ENCODE measurements at regions not wholly inside any gene's neighbourhood (a gene's known extent, or its start where the extent isn't known, plus 50 kb on each side); places are given as distances from the start of the nearest gene placed in this dataset.

GRCh38 chr12:71291746-71292145 is 133.9 kb upstream of the TSPAN8 start (continued):
- no peak for TF ChIP-seq EZH2 (conservative IDR thresholded peaks at IDR 0.05; ENCODE audit: low read depth, low read length)
- TF ChIP-seq, protein P1, sequence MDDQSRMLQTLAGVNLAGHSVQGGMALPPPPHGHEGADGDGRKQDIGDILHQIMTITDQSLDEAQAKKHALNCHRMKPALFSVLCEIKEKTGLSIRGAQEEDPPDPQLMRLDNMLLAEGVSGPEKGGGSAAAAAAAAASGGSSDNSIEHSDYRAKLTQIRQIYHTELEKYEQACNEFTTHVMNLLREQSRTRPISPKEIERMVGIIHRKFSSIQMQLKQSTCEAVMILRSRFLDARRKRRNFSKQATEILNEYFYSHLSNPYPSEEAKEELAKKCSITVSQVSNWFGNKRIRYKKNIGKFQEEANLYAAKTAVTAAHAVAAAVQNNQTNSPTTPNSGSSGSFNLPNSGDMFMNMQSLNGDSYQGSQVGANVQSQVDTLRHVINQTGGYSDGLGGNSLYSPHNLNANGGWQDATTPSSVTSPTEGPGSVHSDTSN (CRISPR knock-in tag; IDR thresholded peaks at IDR 0.05; ENCODE audit: borderline replicate concordance): no peak

DNA sequence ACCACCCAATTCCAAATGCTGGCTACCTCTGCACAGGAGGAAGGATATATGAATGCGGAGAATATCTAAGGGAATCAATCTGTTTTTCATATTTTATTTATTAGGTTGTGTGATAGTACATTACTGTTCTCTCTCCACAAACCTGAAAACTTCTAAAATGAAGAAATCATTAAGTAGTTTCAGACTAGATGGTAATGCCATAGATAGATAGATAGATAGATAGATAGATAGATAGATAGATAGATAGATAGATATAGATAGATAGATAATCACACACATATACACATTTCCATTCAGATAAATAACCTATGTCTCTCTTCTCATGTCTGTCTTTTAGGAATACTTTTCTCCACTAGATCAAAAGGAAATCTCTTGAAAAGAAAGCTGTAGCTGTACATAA is 126.1 kb upstream of the TSPAN8 start:
- Histone ChIP-seq H3K4me2 (ENCODE audit: low read depth, low read length) (no peak overlapping the region), H3K4me3 (replicated peaks in 1 of 3; ENCODE audit: insufficient read depth in 1 of 3, low read depth in 2 of 3, low read length in 3 of 3) (no peak overlapping the region), H2AFZ (ENCODE audit: low read length) (no peak overlapping the region), H3K9me3 (ENCODE audit: low read length) (no peaks in the 10 kb centered on the region), H3K79me2 (ENCODE audit: insufficient read depth, low read length) (no peaks in the 10 kb centered on the region), H3K27me3 (ENCODE audit: control insufficient read depth in 1 of 2, insufficient read depth in 2 of 2, low read length in 2 of 2) (no peaks in the 10 kb centered on the region; a peak in 1 of 5 replicates), H3K4me1 (ENCODE audit: insufficient read depth, low read length) (no peaks in the 10 kb centered on the region), H3K36me3 (replicated peaks in 1 of 2; ENCODE audit: control insufficient read depth in 1 of 2, insufficient read depth in 2 of 2, low read length in 2 of 2) (no peaks in the 10 kb centered on the region), H4K20me1 (ENCODE audit: insufficient read depth, low read length) (no peaks in the 10 kb centered on the region), H3K27ac (ENCODE audit: extremely low read length, insufficient read depth, low read length) (no peak overlapping the region), H3K9ac (ENCODE audit: insufficient read depth, low read depth, low read length) (no peak overlapping the region)
- no peak for DNase-seq (ENCODE audit: low spot score)
- POLR2A ChIA-PET: no interaction called here
- FAIRE-seq: no peak
- CTCF ChIA-PET (ENCODE audit: low intra/inter-chr PET ratio, low total read pairs): no interaction called here
- intact Hi-C loops (cut with micrococcal nuclease; ENCODE audit: unreplicated experiment) (no loop called here), in situ Hi-C loops (cut with HindIII; ENCODE audit: extremely low pct_ligation_motif_present, low pct_unique_long_range_greater_than_20kb) (no loop called here)
- no TSS peak for BruUV-seq (replicated peaks)
- ATAC-seq: no peak
- WGBS (ENCODE audit: low lambda C conversion rate): 5% methylated on average over 1 of the region's 1 CpG
- TF ChIP-seq CSRNP2 (CRISPR knock-in tag; conservative IDR thresholded peaks at IDR 0.05; ENCODE audit: low read depth) (no peak), TMF1 (CRISPR knock-in tag; IDR thresholded peaks at IDR 0.05; ENCODE audit: low read depth) (no peak), MTERF4 (CRISPR knock-in tag; IDR thresholded peaks at IDR 0.05) (no peak), ATF4 (CRISPR knock-in tag; IDR thresholded peaks at IDR 0.05) (no peak), MED1 (CRISPR knock-in tag; IDR thresholded peaks at IDR 0.05) (no peak), NONO (IDR thresholded peaks at IDR 0.05) (no peak), NONO (CRISPR knock-in tag; conservative IDR thresholded peaks at IDR 0.05) (no peak), NAIF1 (CRISPR knock-in tag; IDR thresholded peaks at IDR 0.05; ENCODE audit: borderline replicate concordance) (no peak), ZNF274 (CRISPR knock-in tag; IDR thresholded peaks at IDR 0.05) (no peak), BATF2 (CRISPR knock-in tag; IDR thresholded peaks at IDR 0.05) (no peak), ZNF879 (CRISPR knock-in tag; IDR thresholded peaks at IDR 0.05) (no peak), GPN1 (CRISPR knock-in tag; IDR thresholded peaks at IDR 0.05; ENCODE audit: borderline replicate concordance) (no peak)
- TF ChIP-seq, protein P2, sequence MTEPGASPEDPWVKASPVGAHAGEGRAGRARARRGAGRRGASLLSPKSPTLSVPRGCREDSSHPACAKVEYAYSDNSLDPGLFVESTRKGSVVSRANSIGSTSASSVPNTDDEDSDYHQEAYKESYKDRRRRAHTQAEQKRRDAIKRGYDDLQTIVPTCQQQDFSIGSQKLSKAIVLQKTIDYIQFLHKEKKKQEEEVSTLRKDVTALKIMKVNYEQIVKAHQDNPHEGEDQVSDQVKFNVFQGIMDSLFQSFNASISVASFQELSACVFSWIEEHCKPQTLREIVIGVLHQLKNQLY (CRISPR knock-in tag; IDR thresholded peaks at IDR 0.05): no peak
- TF ChIP-seq, protein P3, sequence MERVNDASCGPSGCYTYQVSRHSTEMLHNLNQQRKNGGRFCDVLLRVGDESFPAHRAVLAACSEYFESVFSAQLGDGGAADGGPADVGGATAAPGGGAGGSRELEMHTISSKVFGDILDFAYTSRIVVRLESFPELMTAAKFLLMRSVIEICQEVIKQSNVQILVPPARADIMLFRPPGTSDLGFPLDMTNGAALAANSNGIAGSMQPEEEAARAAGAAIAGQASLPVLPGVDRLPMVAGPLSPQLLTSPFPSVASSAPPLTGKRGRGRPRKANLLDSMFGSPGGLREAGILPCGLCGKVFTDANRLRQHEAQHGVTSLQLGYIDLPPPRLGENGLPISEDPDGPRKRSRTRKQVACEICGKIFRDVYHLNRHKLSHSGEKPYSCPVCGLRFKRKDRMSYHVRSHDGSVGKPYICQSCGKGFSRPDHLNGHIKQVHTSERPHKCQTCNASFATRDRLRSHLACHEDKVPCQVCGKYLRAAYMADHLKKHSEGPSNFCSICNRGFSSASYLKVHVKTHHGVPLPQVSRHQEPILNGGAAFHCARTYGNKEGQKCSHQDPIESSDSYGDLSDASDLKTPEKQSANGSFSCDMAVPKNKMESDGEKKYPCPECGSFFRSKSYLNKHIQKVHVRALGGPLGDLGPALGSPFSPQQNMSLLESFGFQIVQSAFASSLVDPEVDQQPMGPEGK (CRISPR knock-in tag; IDR thresholded peaks at IDR 0.05): no peak
